ENCODE measurements at regions not wholly inside any gene's neighbourhood (a gene's known extent, or its start where the extent isn't known, plus 50 kb on each side); places are given as distances from the start of the nearest gene placed in this dataset.
"Not testable (repeated sequence)": the region's sequence is repeated elsewhere in the genome, so short reads cannot be mapped to it uniquely, and the experiment has no call there.

DNA sequence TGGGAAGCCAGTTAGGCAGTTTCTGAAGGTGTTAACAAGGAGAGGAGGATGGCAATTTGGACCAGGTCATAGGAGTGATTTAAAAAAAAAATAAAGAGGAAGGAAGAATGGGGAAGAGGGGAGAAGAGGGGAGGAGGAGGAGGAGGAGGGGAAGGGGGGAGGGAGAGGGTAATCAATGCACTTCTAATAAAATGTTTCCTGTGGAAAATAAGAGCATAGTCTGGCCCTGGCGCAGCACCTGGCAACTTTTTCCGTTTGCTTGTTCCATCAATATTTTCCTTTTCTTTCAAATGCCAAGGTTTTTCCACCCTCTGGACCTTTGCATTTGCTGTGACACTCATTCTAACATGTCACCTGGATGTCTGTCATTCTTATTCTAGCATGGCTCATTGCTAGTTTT lies 308.2 kb downstream of the PPP1R3A start:
- no peak for DNase-seq (ENCODE audit: low read depth)

DNA sequence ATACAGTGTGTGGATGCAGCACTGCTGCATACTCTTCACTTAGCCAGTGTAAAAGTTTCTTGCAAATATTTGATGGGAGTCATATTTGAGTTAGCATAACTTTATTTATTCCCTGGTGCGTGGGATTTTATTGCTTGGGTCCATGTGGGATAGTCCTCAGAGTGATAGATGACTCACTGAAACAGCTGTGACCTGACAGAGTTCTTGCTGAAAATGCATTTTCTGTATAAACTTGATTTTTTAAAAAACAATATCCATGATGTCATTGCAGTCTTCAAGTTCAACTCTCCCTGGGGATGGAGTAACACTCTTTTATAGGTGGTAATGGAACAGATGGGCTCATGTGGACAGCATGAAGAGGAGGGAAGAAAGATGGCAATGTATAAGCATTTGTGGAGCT lies 310.0 kb downstream of the PPP1R3A start:
- DNase-seq (ENCODE audit: low read depth): no peak

DNA sequence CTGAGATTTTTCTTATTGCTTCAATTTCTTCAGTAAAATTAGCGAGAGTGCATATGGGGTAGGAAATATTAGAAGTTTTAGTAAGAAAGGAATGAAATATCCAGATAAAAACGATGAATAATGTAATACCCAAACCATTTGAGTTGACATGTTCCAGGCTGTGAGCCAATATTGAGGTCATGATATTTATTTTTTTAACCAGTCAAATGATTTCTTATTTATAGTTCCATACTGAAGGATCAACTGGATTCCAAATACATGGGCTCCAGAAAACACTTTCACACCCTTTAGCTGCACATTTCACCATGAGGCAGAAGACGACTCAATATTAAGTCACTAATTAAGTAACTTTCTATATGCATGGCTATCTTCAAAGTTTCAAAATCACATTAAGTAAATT lies 312.5 kb downstream of the PPP1R3A start:
- no peak for DNase-seq (ENCODE audit: low read depth)

DNA sequence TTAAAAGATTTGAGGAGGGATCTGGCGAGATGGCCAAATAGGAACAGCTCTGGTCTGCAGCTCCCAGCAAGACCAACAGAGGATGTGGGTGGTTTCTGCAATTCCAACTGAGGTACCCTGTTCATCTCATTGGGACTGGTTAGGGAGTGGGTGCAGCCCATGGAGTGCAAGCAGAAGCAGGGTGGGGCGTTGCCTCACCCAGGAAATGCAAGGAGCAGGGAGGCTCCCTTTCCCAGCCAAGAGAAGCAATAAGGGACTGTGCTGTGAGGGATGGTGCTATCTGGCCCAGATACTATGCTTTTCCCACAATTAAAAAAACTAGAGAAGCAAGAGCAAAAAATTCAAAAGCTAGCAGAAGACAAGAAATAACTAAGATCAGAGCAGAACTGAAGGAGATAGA lies 318.4 kb downstream of the PPP1R3A start:
- not testable (repeated sequence) for DNase-seq (ENCODE audit: low read depth)

DNA sequence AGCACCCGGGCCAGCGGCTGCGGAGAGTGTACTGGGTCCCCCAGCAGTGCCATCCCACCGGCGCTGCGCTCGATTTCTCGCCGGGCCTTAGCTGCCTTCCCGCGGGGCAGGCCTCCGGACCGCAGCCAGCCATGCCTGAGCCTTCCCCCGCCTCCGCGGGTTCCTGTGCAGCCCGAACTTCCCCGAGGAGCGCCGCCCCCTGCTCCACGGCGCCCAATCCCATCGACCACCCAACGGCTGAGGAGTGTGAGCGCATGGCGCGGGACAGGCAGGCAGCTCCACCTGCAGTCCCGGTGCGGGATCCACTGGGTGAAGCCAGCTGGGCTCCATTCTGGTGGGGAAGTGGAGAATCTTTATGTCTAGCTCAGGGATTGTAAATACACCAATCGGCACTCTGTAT lies 325.4 kb downstream of the PPP1R3A start:
- DNase-seq (ENCODE audit: low read depth): peak; percentile 86

DNA sequence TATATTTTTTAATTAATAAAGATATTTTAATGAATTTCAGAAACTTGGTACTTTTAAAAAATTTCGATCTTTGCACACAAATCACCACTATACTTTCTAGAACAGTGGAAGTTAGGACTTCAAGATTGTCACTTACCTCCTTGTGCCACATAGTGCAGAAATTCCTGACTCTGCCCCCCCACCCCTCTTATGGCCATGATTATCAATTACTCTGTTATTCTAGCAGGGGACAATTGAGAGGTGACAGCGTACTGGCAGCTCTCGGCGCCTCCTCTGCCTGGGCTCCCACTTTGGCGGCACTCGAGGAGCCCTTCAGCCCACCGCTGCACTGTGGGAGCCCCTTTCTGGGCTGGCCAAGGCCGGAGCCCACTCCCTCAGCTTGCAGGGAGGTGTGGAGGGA lies 325.9 kb downstream of the PPP1R3A start:
- DNase-seq (ENCODE audit: low read depth): peak; percentile 6

DNA sequence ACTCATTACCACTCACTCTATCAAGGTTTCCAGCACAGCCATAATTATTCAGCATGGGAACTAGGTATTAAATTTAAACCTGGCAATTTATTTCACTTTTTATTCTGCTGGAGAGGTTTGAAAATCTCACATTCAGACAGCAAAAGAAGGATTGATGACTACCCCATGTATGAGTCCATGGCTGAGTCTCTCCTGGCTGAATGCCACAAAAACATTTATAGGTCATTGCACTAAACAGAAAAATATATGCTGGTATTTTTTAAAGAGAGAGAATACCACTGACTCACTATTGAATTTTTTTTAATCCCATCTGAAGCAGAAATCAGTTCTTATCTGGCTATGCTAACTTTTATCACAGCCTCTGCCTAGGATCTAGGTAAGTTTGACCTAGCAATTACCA lies 336.3 kb downstream of the PPP1R3A start:
- DNase-seq (ENCODE audit: low read depth): peak; percentile 66

DNA sequence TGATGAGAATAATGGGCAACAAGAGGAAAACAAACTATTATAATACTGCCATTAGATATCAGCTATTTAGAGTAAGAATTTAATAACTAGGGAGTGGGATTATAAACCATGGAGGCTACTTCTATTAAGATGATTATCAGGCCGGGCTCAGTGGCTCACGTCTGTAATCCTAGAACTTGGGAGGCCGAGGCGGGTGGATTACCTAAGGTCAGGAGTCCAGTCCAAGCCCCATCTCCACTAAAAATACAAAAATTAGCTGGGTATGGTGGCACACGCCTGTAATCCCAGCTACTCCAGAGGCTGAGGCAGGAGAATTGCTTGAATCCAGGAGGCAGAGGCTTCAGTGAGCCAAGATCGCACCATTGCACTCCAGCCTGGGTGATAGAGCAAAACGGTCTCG lies 355.6 kb downstream of the PPP1R3A start:
- DNase-seq (ENCODE audit: low read depth): not testable (repeated sequence)

DNA sequence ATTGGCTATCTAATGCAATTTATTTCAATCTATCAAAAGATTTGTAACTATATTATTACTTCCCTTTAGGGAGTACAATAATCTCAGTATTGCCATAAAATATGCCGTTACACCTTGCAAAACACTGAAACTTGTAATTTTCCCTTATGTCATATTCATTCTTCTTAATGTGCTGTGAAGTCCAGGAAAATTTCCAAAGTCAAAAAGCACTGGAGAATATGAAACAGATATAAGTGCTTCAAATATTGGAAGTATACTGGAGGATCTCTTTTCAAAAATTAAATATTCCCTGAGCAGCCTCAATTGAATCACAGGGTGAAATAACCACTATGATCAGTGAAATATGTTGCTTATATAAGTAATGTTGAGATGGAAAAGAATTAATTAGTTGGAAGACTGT lies 356.0 kb downstream of the PPP1R3A start:
- DNase-seq (ENCODE audit: low read depth): no peak

DNA sequence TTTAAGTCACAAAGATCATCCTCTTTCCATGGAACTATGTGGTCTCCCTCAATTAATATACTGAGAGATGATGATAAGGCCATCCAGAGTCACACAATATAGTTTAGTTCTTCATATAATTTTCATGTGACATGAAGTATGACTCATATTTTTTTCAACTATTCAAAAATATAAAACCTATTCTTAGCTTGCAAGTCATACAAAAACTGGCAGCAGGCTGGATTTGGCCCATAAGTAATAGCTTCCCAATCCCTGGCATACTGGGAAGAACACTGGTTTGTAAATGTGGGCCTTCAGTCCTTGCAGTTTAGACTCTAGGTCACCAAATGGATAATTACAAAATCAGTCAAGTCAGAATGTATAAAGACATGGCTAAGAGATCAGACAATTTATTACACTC lies 356.6 kb downstream of the PPP1R3A start:
- DNase-seq (ENCODE audit: low read depth): no peak

DNA sequence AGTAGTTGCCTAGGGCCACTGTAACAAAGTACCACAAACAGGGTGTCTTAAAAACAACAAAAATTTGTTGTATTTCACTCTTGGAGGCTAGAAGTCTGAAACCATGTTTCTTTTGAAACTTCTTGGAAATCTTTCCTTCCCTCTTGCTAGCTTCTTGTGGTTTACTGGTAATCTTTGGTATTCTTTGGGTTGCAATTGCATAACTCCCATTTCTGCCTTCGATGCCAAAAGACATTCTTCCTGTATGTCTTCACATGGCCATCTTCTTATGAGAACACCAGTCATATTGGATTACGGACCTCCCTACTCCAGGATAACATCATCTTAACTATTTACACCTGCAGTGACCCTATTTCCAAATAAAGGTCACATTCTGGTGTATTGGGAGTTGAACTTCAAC lies 357.4 kb downstream of the PPP1R3A start:
- DNase-seq (ENCODE audit: low read depth): peak; percentile 68

DNA sequence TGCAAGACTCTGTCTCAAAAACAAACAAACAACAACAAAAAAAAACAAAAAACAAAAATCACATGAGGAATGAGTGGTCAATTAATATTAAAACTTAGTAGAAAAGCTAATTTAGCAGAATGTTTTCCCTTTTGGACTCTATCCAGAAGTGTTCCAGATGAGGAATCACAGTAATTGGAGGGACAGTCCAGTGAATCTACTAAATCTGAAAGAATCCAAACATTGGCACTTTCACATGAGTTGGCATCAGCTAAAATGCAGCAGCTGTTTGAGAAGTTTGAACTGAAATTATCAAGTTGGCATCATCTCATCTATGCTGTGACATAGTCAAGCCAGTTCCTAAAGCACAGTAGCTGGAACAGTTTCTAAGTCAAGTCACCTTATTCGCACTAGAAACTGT lies 367.8 kb downstream of the PPP1R3A start:
- no peak for DNase-seq (ENCODE audit: low read depth)

DNA sequence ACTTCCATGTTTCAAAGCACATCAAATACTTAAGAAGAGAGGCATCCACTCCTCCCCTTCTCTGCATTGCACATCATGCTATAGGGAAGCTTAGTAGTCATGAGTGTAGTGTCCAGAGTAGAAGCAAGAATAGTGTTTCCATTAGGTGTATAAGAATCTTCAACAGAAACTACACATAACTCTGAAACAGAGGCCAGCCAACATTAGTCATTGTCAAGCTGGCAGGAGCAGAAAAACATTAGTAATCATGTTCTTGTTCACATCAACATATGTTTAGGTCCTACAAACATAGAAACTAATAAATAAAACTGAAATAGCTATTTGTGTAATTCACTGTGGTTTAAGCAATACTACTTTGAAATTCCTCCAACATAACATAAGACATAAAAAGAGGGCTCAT lies 370.2 kb downstream of the PPP1R3A start:
- DNase-seq (ENCODE audit: low read depth): no peak

DNA sequence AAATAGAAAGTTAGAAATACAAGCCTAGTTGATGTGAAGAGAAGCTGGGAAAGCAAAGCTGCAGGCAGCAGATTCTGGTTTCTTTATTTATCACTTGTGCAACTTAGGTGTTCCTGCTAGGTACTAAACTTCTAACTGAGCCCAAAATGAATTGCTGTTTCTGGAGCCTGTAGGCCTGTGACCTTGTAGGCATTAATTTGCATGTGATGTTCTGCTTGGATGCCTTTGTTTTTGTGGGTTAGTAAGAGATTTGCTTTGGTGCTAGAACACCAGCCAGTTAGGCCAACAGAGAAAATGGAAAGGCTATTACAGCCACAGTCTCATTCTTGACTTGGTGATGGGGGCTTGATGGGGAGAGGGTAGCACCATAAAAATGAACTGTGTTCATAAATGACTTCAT lies 370.7 kb downstream of the PPP1R3A start:
- DNase-seq (ENCODE audit: low read depth): no peak

DNA sequence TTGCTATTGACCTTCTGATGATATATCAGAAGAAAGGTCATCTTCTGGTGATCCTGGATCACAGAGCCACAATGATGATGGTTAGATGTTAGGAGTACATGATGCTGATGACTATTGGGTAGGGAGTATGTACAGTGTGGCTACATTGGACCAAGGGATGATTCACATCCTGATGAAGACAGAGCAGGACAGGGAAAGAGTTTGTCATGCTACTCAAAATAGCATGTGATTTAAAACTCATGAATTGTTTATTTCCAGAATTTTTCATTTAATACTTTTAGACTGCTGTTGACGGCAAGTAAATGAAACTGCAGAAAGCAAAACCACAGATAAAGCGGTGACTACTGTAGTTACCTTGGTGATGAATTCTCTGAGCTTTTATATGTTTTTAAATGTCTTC lies 397.3 kb downstream of the PPP1R3A start:
- DNase-seq (ENCODE audit: low read depth): peak; percentile 85

DNA sequence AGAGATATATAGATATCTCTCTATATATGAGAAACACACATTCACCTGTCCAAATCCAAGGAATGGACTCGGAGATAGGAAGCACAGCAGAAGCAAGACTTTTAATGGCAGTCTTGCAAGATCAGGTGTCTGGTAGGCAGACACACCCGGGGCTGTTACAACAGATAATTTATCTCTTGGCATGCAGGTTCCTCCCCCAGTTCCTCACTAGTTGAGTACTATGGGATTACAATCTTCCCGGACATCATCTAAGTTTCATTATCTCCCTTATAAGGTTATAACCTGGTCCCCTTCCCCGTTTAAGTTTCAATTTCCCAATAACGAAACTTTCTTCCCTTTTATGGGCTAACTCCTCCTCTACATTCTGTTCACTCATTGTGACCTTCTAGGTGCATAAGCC lies 399.3 kb downstream of the PPP1R3A start:
- no peak for DNase-seq (ENCODE audit: low read depth)

DNA sequence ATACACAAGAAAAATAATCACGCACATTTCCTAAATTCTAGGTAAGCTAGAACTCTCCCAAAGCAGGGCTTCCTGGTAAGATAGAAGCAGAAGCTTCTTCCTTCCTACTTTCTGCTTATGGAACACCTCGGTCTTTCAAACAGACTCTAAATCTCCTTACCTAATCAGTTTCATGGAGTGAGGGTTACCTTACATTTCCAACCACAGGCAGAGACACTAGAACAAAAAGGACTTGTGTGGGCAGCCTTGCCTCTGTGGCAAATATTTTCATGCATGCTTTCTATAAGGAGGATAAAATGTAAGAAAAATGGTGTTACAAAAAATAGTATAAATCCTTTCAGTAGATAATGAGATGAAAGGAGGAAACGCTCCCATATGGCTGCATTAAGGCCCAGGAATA lies 386.3 kb upstream of the SMIM30 start:
- no peak for DNase-seq (ENCODE audit: low read depth)

DNA sequence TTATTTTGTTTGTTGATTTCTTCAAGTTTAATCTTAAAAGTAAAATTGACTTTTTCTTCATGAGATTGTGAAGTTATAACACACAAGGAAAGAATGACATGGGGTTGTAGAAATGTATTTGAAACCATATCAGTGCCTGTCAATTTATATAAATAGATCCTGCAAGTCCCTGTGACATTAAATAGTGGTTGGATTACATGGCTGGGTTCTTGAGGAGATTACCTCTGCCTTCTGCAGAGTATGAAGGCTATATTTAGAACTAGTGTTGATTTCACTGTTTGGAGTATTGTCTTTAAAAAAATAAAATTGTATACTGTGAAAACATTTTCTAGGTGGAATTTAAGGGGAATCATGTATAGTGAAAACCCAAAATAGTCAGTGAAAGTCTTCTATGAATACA lies 385.8 kb upstream of the SMIM30 start:
- DNase-seq (ENCODE audit: low read depth): no peak

DNA sequence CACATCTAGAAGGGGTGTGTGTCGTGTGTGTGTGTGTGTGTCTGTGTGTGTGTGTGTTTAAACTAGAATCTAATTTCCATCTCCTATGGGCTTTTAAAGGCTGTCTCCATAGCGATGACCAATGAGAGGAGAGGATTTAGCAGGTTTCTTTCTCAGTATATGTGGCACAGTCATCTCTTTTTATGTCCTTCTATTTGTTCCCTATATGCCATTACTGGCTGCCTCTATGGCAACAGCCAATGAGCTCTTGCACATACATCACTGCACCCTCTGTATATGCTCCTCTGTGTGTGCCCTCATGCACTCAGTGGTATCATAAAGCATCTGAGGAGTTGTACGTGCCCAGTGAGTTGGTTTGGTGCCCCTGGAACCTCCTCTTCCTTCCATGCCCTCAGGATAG lies 378.2 kb upstream of the SMIM30 start:
- DNase-seq (ENCODE audit: low read depth): not testable (repeated sequence)

DNA sequence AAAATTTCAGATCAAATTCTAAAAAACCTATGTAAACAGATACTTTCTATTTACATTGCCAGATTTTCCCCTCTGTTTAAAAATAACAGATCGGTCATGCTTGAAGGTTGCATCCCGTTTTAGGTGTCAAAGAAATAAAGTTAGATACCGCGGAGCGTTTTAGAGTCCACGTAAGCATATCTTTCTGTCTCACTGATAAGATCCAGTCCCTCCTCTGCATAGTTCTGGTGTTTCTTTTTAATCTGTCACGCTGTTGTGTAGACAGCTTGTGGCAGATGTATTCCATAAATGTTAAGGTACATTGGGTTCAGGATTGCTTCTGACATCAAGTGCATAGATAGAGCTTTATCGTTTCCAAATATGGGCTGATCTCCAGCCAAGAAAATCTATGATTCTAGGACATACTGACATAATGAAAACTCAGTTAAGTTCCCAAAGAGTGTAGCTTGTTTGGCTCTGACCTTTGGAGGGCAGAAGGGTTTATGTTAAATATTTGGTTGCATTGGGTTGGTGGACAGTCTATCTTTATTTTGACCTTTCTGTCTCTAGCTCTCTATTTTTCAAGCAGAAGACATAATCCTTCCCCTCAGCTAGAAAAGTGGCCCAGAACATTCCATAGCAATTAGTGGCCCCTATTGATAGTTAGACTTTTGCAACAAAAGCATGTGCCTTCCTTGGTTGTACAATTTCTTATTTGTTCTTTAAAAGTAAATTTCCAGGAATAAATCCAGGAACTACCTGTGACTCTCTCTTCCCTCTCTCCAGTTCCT lies 376.6 kb upstream of the SMIM30 start:
- DNase-seq (ENCODE audit: low read depth): not testable (repeated sequence)

DNA sequence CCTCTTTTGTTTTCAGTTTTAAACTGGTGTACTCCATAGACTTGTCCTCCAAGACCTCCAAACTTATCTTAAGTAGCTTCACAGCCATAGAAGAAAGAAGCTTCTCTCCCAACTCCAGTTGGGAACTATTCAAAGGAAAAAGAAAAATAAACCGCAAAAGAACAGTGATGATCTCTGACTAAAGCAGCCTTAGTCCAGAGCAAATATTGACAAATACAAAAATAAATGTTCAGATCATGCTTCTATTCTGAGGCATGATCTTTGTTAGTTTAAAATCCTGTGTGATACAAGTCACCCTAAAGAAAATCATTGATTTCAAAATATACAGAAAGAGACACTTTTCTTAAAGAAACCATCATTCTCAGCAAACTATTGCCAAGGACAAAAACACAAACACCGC lies 373.0 kb upstream of the SMIM30 start:
- no peak for DNase-seq (ENCODE audit: low read depth)

DNA sequence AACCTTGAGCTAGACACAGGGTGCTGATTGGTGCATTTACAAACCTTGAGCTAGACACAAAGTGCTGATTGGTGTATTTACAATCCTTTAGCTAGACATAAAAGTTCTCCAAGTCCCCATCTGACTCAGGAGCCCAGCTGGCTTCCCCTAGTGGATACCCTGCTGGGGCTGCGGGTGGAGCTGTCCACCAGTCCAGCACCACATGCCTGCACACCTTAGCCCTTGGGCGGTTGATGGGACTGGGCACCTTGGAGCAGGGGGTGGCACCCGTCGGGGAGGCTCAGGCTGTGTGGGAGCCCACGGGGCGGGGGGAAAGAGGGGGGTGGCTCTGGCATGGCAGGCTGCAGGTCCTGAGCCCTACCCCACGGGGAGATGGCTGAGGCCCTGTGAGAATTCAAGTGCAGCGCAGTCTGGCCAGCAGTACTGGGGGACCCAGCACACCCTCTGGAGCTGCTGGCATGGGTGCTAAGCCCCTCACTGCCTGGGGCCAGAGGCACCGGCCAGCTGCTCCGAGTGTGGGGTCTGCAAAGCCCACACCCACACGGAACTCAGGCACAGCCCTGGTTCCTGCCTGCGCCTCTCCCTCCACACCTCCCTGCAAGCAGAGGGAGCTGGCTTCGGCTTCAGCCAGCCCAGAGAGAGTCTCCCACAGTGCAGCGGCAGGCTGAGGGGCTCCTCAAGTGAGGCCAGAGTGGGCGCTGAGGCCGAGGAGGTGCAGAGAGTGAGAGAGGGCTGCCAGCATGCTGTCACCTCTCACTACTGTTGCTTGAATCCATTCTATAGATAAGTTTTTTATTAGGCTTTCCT lies 369.8 kb upstream of the SMIM30 start:
- no peak for DNase-seq (ENCODE audit: low read depth)

DNA sequence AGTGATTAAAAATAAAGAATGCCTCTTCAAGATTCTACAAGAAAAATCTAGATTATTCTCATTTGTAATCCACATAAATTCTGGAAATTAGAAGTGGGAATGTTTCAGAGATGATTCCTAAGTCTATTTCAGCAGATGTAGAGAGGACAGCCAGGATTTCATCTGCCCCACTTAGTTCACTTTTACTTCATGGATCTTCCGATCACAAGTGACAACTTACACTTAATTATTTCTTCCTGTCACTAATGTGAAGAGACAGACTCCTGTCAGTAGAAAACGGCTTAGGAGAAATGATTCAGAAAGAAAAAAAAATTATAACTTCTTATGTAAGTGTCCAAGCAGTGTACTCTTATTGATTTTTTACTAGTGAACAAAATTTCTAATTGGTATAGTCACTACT lies 368.2 kb upstream of the SMIM30 start:
- DNase-seq (ENCODE audit: low read depth): no peak
